Neural cell (in vitro differentiated cells): ENCODE measurements at regions not wholly inside any gene's neighbourhood (a gene's known extent, or its start where the extent isn't known, plus 50 kb on each side); places are given as distances from the start of the nearest gene placed in this dataset.

Experiments
- H2AFZ ChIP-seq: fragments of 200-600, 300-800 bp; sonication (generic), shearing (Covaris generic); 2 replicates; pipeline ENCODE4 v1.6.0; 2014; ENCODE audit warnings: low read depth, mild to moderate bottlenecking, antibody characterized with exemption, low read length, moderate library complexity
- H3F3A ChIP-seq: fragments of 200-600 bp; shearing (Covaris generic); 2 replicates; pipeline ENCODE4 v1.6.1; 2016; ENCODE audit warnings: mild to moderate bottlenecking, moderate library complexity, mixed read lengths, antibody characterized with exemption, low read length; ENCODE audit not compliant: insufficient read depth, poor library complexity, severe bottlenecking
- H3K27ac ChIP-seq: fragments of 200-600, 300-800 bp; sonication (generic), shearing (Covaris generic); 2 replicates; pipeline ENCODE4 v1.5.1; 2014; ENCODE audit warnings: mild to moderate bottlenecking, low read length, moderate library complexity
- H3K27me3 ChIP-seq: fragments of 300-800, 200-600 bp; sonication (generic), shearing (Covaris generic); 2 replicates; pipeline ENCODE4 v1.6.0; 2014; ENCODE audit warnings: mild to moderate bottlenecking, low read depth, low read length, moderate library complexity; ENCODE audit not compliant: insufficient read depth
- H3K36me3 ChIP-seq: fragments of 300-800, 200-600 bp; sonication (generic), shearing (Covaris generic); 2 replicates; pipeline ENCODE4 v1.5.1; 2014; ENCODE audit warnings: mild to moderate bottlenecking, antibody characterized with exemption, low read length, moderate library complexity; ENCODE audit not compliant: insufficient read depth
- H3K4me2 ChIP-seq: fragments of 300-800, 200-600 bp; sonication (generic), shearing (Covaris generic); 2 replicates; pipeline ENCODE4 v1.6.0; 2014; ENCODE audit warnings: mild to moderate bottlenecking, low read length
- H3K4me3 ChIP-seq: fragments of 300-800, 200-600 bp; sonication (generic), shearing (Covaris generic); 2 replicates; pipeline ENCODE4 v1.5.1; 2014; ENCODE audit warnings: mild to moderate bottlenecking, low read length, moderate library complexity
- H3K79me2 ChIP-seq: fragments of 200-600 bp; shearing (Covaris generic); replicated peaks from 2 replicates; pipeline ENCODE4 v1.6.0; 2014; ENCODE audit warnings: mild to moderate bottlenecking, low read length, moderate library complexity; ENCODE audit not compliant: insufficient read depth
- H3K9ac ChIP-seq: fragments of 300-800, 200-600 bp; sonication (generic), shearing (Covaris generic); 2 replicates; pipeline ENCODE4 v1.6.1; 2016; ENCODE audit warnings: mild to moderate bottlenecking, low read length, mixed read lengths
- H3K9me2 ChIP-seq: fragments of 200-600 bp; shearing (Covaris generic); 2 replicates; pipeline ENCODE4 v1.6.1; 2016; ENCODE audit warnings: mild to moderate bottlenecking, low read length, mixed read lengths; ENCODE audit not compliant: insufficient read depth
- H3K9me3 ChIP-seq: fragments of 200-600, 300-800 bp; sonication (generic), shearing (Covaris generic); 2 replicates; pipeline ENCODE4 v1.6.1; 2016; ENCODE audit warnings: mild to moderate bottlenecking, mixed run types, low read length, moderate library complexity, mixed read lengths
- H4K20me1 ChIP-seq: fragments of 200-600 bp; shearing (Covaris generic); 2 replicates; pipeline ENCODE4 v1.6.1; 2016; ENCODE audit warnings: mild to moderate bottlenecking, mixed run types; ENCODE audit not compliant: insufficient read depth
- EP300 ChIP-seq: fragments of 450-650 bp; conservative IDR thresholded peaks from 2 replicates; pipeline ENCODE4 v1.6.1; 2014; ENCODE audit warnings: antibody characterized with exemption, mild to moderate bottlenecking, moderate library complexity; ENCODE audit not compliant: poor library complexity, severe bottlenecking
- EZH2 ChIP-seq: fragments of 200-600, 300-800 bp; shearing (Covaris generic), sonication (generic); IDR thresholded peaks from 2 replicates; pipeline ENCODE4 v1.6.1; 2014; ENCODE audit warnings: antibody characterized with exemption, low read length, borderline replicate concordance, mild to moderate bottlenecking; ENCODE audit not compliant: insufficient read depth, poor library complexity, severe bottlenecking
- MXI1 ChIP-seq: fragments of 450-650 bp; conservative IDR thresholded peaks from 2 replicates; pipeline ENCODE4 v1.6.1; 2014; ENCODE audit warnings: antibody characterized with exemption, mild to moderate bottlenecking; ENCODE audit not compliant: poor library complexity, severe bottlenecking
- POLR2AphosphoS5 ChIP-seq: IDR thresholded peaks from 2 replicates; pipeline ENCODE4 v1.6.1; 2012
- RAD21 ChIP-seq: fragments of 450-650 bp; conservative IDR thresholded peaks from 2 replicates; pipeline ENCODE4 v1.6.1; 2014; ENCODE audit warnings: antibody characterized with exemption, mild to moderate bottlenecking, moderate library complexity
- SMC3 ChIP-seq: fragments of 450-650 bp; conservative IDR thresholded peaks from 2 replicates; pipeline ENCODE4 v1.6.1; 2014; ENCODE audit warnings: antibody characterized with exemption, mild to moderate bottlenecking, moderate library complexity; ENCODE audit not compliant: poor library complexity
- TAF1 ChIP-seq: IDR thresholded peaks from 2 replicates; pipeline ENCODE4 v1.6.1; 2012; ENCODE audit warnings: low read depth
- TF ChIP-seq, protein P1 (sequence below): fragments of 450-650 bp; IDR thresholded peaks from 2 replicates; pipeline ENCODE4 v1.5.1; 2014; ENCODE audit warnings: antibody characterized with exemption, mild to moderate bottlenecking, moderate library complexity; ENCODE audit not compliant: poor library complexity, severe bottlenecking
- TF ChIP-seq, protein P2 (sequence below): IDR thresholded peaks from 2 replicates; pipeline ENCODE4 v1.6.1; 2012; ENCODE audit warnings: borderline replicate concordance

DNA sequence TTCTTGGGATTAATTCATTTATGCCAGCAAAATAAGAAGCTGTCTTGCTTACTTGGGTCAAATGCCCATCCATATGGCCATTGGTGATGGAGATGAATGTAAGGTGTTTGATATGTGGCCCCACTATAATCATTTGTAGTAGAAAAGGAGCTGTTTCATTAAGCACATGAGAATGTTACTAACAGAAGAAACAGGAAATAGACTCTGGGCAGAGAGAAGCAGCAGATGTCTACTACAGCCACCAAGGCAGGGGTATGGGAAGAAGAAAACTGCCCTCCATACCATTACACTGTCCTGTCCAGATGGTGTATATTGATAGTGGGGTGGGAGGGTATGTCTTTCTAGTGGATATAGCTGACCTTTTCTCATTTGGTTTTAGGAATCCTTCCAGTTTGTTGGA is 386.6 kb upstream of the CLINT1 start:
- no peaks in the 10 kb centered on the region for H4K20me1 ChIP-seq
- TF ChIP-seq EP300 (no peak), MXI1 (no peak), POLR2AphosphoS5 (no peak), EZH2 (no peak), SMC3 (no peak), RAD21 (no peak), TAF1 (no peak)
- TF ChIP-seq, protein P1, sequence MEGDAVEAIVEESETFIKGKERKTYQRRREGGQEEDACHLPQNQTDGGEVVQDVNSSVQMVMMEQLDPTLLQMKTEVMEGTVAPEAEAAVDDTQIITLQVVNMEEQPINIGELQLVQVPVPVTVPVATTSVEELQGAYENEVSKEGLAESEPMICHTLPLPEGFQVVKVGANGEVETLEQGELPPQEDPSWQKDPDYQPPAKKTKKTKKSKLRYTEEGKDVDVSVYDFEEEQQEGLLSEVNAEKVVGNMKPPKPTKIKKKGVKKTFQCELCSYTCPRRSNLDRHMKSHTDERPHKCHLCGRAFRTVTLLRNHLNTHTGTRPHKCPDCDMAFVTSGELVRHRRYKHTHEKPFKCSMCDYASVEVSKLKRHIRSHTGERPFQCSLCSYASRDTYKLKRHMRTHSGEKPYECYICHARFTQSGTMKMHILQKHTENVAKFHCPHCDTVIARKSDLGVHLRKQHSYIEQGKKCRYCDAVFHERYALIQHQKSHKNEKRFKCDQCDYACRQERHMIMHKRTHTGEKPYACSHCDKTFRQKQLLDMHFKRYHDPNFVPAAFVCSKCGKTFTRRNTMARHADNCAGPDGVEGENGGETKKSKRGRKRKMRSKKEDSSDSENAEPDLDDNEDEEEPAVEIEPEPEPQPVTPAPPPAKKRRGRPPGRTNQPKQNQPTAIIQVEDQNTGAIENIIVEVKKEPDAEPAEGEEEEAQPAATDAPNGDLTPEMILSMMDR = no peak
- TF ChIP-seq, protein P2, sequence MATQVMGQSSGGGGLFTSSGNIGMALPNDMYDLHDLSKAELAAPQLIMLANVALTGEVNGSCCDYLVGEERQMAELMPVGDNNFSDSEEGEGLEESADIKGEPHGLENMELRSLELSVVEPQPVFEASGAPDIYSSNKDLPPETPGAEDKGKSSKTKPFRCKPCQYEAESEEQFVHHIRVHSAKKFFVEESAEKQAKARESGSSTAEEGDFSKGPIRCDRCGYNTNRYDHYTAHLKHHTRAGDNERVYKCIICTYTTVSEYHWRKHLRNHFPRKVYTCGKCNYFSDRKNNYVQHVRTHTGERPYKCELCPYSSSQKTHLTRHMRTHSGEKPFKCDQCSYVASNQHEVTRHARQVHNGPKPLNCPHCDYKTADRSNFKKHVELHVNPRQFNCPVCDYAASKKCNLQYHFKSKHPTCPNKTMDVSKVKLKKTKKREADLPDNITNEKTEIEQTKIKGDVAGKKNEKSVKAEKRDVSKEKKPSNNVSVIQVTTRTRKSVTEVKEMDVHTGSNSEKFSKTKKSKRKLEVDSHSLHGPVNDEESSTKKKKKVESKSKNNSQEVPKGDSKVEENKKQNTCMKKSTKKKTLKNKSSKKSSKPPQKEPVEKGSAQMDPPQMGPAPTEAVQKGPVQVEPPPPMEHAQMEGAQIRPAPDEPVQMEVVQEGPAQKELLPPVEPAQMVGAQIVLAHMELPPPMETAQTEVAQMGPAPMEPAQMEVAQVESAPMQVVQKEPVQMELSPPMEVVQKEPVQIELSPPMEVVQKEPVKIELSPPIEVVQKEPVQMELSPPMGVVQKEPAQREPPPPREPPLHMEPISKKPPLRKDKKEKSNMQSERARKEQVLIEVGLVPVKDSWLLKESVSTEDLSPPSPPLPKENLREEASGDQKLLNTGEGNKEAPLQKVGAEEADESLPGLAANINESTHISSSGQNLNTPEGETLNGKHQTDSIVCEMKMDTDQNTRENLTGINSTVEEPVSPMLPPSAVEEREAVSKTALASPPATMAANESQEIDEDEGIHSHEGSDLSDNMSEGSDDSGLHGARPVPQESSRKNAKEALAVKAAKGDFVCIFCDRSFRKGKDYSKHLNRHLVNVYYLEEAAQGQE = no peak

DNA sequence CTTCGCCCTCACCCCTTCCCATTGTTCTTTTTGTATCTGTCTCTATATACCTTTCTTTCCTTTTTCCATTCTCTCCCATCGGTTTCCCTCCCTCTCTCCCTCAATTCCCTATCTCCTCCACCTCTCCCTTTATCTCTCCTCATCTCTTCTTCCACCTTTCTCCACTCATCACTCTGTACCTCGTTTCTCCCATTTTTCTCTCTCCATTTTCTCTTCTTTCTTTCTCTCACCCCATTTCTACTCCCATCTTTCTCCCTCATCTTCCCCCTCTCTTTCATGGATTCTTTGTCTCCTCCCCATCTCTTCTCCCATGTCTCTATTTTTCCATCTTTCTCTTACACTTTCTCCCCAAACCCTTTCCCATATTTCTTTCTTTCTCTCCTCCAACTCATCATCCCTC is 385.9 kb upstream of the CLINT1 start:
- peaks cover 4% of the 10 kb centered on the region for H3F3A ChIP-seq
- TF ChIP-seq POLR2AphosphoS5 (no peak), EP300 (no peak), MXI1 (no peak), RAD21 (no peak), TAF1 (no peak), EZH2 (no peak), SMC3 (no peak)
- TF ChIP-seq, protein P2 = no peak
- TF ChIP-seq, protein P1 = no peak

More for the DNA sequence above, 386.6 kb upstream of the CLINT1 start:
- Histone ChIP-seq H3K9ac (peak overlapping the region; percentile 56), H3F3A (peaks cover 4% of the 10 kb centered on the region), H3K27ac (peak overlapping the region; percentile 92), H3K79me2 (no peaks in the 10 kb centered on the region), H3K27me3 (no peaks in the 10 kb centered on the region), H2AFZ (no peak overlapping the region), H3K9me3 (no peaks in the 10 kb centered on the region), H3K4me3 (no peak overlapping the region), H3K9me2 (no peaks in the 10 kb centered on the region), H3K4me2 (no peak overlapping the region), H3K36me3 (no peaks in the 10 kb centered on the region)

More for the DNA sequence above, 385.9 kb upstream of the CLINT1 start:
- peak overlapping the region; percentile 56 for H3K9ac ChIP-seq
- no peak overlapping the region for H3K4me2 ChIP-seq
- no peaks in the 10 kb centered on the region for H4K20me1 ChIP-seq
- no peaks in the 10 kb centered on the region for H3K9me3 ChIP-seq
- no peaks in the 10 kb centered on the region for H3K27me3 ChIP-seq
- H3K36me3 ChIP-seq = no peaks in the 10 kb centered on the region
- no peaks in the 10 kb centered on the region for H3K9me2 ChIP-seq
- H3K27ac ChIP-seq = peak overlapping the region; percentile 92
- H2AFZ ChIP-seq = no peak overlapping the region
- no peaks in the 10 kb centered on the region for H3K79me2 ChIP-seq
- no peak overlapping the region for H3K4me3 ChIP-seq
